PFSK-1 (cell line): ENCODE measurements at regions not wholly inside any gene's neighbourhood (a gene's known extent, or its start where the extent isn't known, plus 50 kb on each side); places are given as distances from the start of the nearest gene placed in this dataset.

ENCODE experiments used
- POLR2AphosphoS5 ChIP-seq: IDR thresholded peaks from 2 replicates; pipeline ENCODE4 v1.6.1; 2012; ENCODE audit warnings: low read depth, mild to moderate bottlenecking, control low read depth, low read length, moderate library complexity
- SIN3A ChIP-seq: IDR thresholded peaks from 2 replicates; pipeline ENCODE4 v1.6.1; 2012; ENCODE audit warnings: mild to moderate bottlenecking, low read length, moderate library complexity, borderline replicate concordance; ENCODE audit not compliant: insufficient read depth
- TF ChIP-seq, protein P1 (sequence below), 2 experiments: IDR thresholded peaks; 2 replicates each; pipeline versions ENCODE4 v1.6.1 to v1.8.0; 2011 to 2012; ENCODE audit warnings: low read depth in 2 of 2, low read length in 2 of 2, control low read depth in 1 of 2, inconsistent platforms in 1 of 2, mild to moderate bottlenecking in 1 of 2, moderate library complexity in 1 of 2; ENCODE audit not compliant: insufficient read depth in 1 of 2

- TF ChIP-seq POLR2AphosphoS5 (no peak), SIN3A (no peak)
- TF ChIP-seq, protein P1, sequence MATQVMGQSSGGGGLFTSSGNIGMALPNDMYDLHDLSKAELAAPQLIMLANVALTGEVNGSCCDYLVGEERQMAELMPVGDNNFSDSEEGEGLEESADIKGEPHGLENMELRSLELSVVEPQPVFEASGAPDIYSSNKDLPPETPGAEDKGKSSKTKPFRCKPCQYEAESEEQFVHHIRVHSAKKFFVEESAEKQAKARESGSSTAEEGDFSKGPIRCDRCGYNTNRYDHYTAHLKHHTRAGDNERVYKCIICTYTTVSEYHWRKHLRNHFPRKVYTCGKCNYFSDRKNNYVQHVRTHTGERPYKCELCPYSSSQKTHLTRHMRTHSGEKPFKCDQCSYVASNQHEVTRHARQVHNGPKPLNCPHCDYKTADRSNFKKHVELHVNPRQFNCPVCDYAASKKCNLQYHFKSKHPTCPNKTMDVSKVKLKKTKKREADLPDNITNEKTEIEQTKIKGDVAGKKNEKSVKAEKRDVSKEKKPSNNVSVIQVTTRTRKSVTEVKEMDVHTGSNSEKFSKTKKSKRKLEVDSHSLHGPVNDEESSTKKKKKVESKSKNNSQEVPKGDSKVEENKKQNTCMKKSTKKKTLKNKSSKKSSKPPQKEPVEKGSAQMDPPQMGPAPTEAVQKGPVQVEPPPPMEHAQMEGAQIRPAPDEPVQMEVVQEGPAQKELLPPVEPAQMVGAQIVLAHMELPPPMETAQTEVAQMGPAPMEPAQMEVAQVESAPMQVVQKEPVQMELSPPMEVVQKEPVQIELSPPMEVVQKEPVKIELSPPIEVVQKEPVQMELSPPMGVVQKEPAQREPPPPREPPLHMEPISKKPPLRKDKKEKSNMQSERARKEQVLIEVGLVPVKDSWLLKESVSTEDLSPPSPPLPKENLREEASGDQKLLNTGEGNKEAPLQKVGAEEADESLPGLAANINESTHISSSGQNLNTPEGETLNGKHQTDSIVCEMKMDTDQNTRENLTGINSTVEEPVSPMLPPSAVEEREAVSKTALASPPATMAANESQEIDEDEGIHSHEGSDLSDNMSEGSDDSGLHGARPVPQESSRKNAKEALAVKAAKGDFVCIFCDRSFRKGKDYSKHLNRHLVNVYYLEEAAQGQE (IDR thresholded peaks at IDR 0.05; ENCODE audit: insufficient read depth in 1 of 2, low read depth in 2 of 2, low read length in 2 of 2) = no peak
Observed at GRCh38 chr2:134158295-134158694, 95.6 kb upstream of the MGAT5 start.
